Upper lobe of left lung (tissue), 6 donors: ENCODE measurements at regions not wholly inside any gene's neighbourhood (a gene's known extent, or its start where the extent isn't known, plus 50 kb on each side); places are given as distances from the start of the nearest gene placed in this dataset.

Source experiments
- ATAC-seq, 2 donors: fragments of 200-7000 bp; cut with Tn5 transposase; one replicate each; pipeline ENCODE4 v1.9.1; 2022; ENCODE audit warnings: mild to moderate bottlenecking in 2 of 2, moderate library complexity in 2 of 2; ENCODE audit not compliant: low FRiP score in 2 of 2
- DNase-seq, 2 donors: peaks; one replicate each; pipeline ENCODE4 v3.0.0-alpha.2; 2019 to 2020
- H3K27ac ChIP-seq, 4 donors: fragments of 200-600 bp; sonication (generic); one replicate each; pipeline ENCODE4 v1.5.1; 2016 to 2019
- H3K27me3 ChIP-seq, 4 donors: fragments of 200-600 bp; sonication (generic); one replicate each; pipeline ENCODE4 v1.5.1; 2017 to 2019
- H3K36me3 ChIP-seq, 4 donors: fragments of 200-600 bp; sonication (generic); one replicate each; pipeline ENCODE4 v1.5.1; 2016 to 2019
- H3K4me1 ChIP-seq, 4 donors: fragments of 200-600 bp; sonication (generic); one replicate each; pipeline ENCODE4 v1.5.1; 2018 to 2019
- H3K4me3 ChIP-seq, 4 donors: fragments of 200-600 bp; sonication (generic); one replicate each; pipeline ENCODE4 v1.5.1; 2017 to 2019; ENCODE audit warnings: mild to moderate bottlenecking in 2 of 4, moderate library complexity in 1 of 4
- H3K9me3 ChIP-seq, 4 donors: fragments of 200-600 bp; sonication (generic); one replicate each; pipeline ENCODE4 v1.5.1; 2018 to 2019
- CTCF ChIP-seq, 6 experiments: fragments of 450-650 bp in 4 of 6; fragments of 200-600 bp in 2 of 6; sonication (generic) in 2 of 6; IDR thresholded peaks; one replicate each; pipeline ENCODE4 v1.5.1; 2016 to 2019; ENCODE audit warnings: antibody characterized with exemption in 6 of 6
- EP300 ChIP-seq, 4 donors: sonication (generic); formaldehyde crosslinking; IDR thresholded peaks; one replicate each; pipeline ENCODE4 v1.5.1; 2017; ENCODE audit warnings: antibody characterized with exemption in 4 of 4, control low read depth in 2 of 4
- POLR2A ChIP-seq, 4 donors: fragments of 450-650 bp; IDR thresholded peaks; one replicate each; pipeline ENCODE4 v1.5.1; 2016 to 2017; ENCODE audit warnings: antibody characterized with exemption in 4 of 4, mild to moderate bottlenecking in 2 of 4
- POLR2AphosphoS5 ChIP-seq, 2 donors: sonication (generic); formaldehyde crosslinking; IDR thresholded peaks; one replicate each; pipeline ENCODE4 v1.5.1; 2017; ENCODE audit warnings: antibody characterized with exemption in 2 of 2
- WGBS, 2 donors: methylation state at CpG; one replicate each; pipeline ENCODE4 v1.1.5; 2017 to 2018; 5-methylcytosine and 5-hydroxymethylcytosine counted together
- donor health status: DM: no; HTN: no; CAD: no; lungs with moderate emphysema.
- donor health status: DM: no; HTN: yes; CAD: no; lungs with severe emphysema.

GRCh38 chr5:125564317-125564975 is 818.0 kb upstream of the ZNF608 start:
- H3K4me1 ChIP-seq = no peaks in the 10 kb centered on the region
- no peaks in the 10 kb centered on the region for H3K27me3 ChIP-seq
- no peak overlapping the region for H3K27ac ChIP-seq
- H3K36me3 ChIP-seq = no peaks in the 10 kb centered on the region
- no peak overlapping the region for H3K4me3 ChIP-seq
- 94 to 96% methylated on average over 5 of the region's 5 CpGs for WGBS, 2 donors
- ATAC-seq (no peak), DNase-seq (no peak)
- no peaks in the 10 kb centered on the region for H3K9me3 ChIP-seq
- TF ChIP-seq CTCF (IDR thresholded peaks at IDR 0.05) (no peak), EP300 (IDR thresholded peaks at IDR 0.05) (no peak), POLR2A (IDR thresholded peaks at IDR 0.05) (no peak), POLR2AphosphoS5 (IDR thresholded peaks at IDR 0.05) (no peak)

- Histone ChIP-seq H3K27me3 (no peaks in the 10 kb centered on the region), H3K9me3 (no peaks in the 10 kb centered on the region), H3K36me3 (no peaks in the 10 kb centered on the region), H3K4me1 (peaks cover 0 to 6% (median 5%) of the 10 kb centered on the region in 4 donors), H3K4me3 (no peak overlapping the region), H3K27ac (no peak overlapping the region)
- no peak for TF ChIP-seq EP300 (IDR thresholded peaks at IDR 0.05)
- TF ChIP-seq POLR2AphosphoS5 (IDR thresholded peaks at IDR 0.05) = no peak
- TF ChIP-seq POLR2A (IDR thresholded peaks at IDR 0.05) = no peak
- TF ChIP-seq CTCF (IDR thresholded peaks at IDR 0.05) = no peak
- ATAC-seq = no peak
- DNase-seq = no peak
- 78 to 82% methylated on average over 9 of the region's 9 CpGs for WGBS, 2 donors
These were observed 828.1 kb upstream of the ZNF608 start for GRCh38 chr5:125574491-125575044.

GRCh38 chr5:125575171-125575890 is 828.9 kb upstream of the ZNF608 start:
- peaks cover 0 to 10% (median 5%) of the 10 kb centered on the region in 4 donors for H3K4me1 ChIP-seq
- H3K27ac ChIP-seq = no peak overlapping the region
- DNase-seq = no peak
- no peaks in the 10 kb centered on the region for H3K36me3 ChIP-seq
- TF ChIP-seq CTCF (IDR thresholded peaks at IDR 0.05) = no peak
- no peak for TF ChIP-seq EP300 (IDR thresholded peaks at IDR 0.05)
- TF ChIP-seq POLR2A (IDR thresholded peaks at IDR 0.05) = no peak
- ATAC-seq = no peak
- H3K4me3 ChIP-seq = no peak overlapping the region
- WGBS, 2 donors = 70 to 74% methylated on average over 1 of the region's 1 CpG
- H3K27me3 ChIP-seq = no peaks in the 10 kb centered on the region
- no peaks in the 10 kb centered on the region for H3K9me3 ChIP-seq

GRCh38 chr5:125575891-125576505 is 829.6 kb upstream of the ZNF608 start:
- TF ChIP-seq EP300 (IDR thresholded peaks at IDR 0.05) (no peak), POLR2AphosphoS5 (IDR thresholded peaks at IDR 0.05) (no peak), CTCF (IDR thresholded peaks at IDR 0.05) (no peak), POLR2A (IDR thresholded peaks at IDR 0.05) (no peak)
- Histone ChIP-seq H3K9me3 (no peaks in the 10 kb centered on the region), H3K27me3 (no peaks in the 10 kb centered on the region), H3K4me3 (no peak overlapping the region), H3K27ac (no peak overlapping the region), H3K36me3 (no peaks in the 10 kb centered on the region), H3K4me1 (peaks cover 0 to 10% (median 5%) of the 10 kb centered on the region in 4 donors)
- DNase-seq = no peak
- 52 to 56% methylated on average over 7 of the region's 7 CpGs for WGBS, 2 donors
- ATAC-seq = no peak
